GM23338 (cell line): ENCODE measurements at regions not wholly inside any gene's neighbourhood (a gene's known extent, or its start where the extent isn't known, plus 50 kb on each side); places are given as distances from the start of the nearest gene placed in this dataset.

Source experiments
- ATAC-seq: fragments of 200-7000 bp; cut with Tn5 transposase; 3 replicates; pipeline ENCODE4 v1.9.1; 2020
- DNase-seq: peaks from one replicate; pipeline ENCODE4 v3.0.0-alpha.2; 2015; ENCODE audit warnings: low spot score
- H2AFZ ChIP-seq: fragments of 200-600 bp; sonication (generic); 2 replicates; pipeline ENCODE4 v1.8.0; 2016; ENCODE audit warnings: antibody characterized with exemption, mild to moderate bottlenecking, moderate library complexity
- H3F3A ChIP-seq: fragments of 200-600 bp; sonication (generic); replicated peaks from 2 replicates; pipeline ENCODE4 v1.8.0; 2017; ENCODE audit warnings: antibody characterized with exemption, mixed run types, low read depth
- H3K27ac ChIP-seq: fragments of 200-600 bp; sonication (generic); 2 replicates; pipeline ENCODE4 v1.6.1; 2016; ENCODE audit warnings: low read depth
- H3K27me3 ChIP-seq: fragments of 200-600 bp; sonication (generic); 2 replicates; pipeline ENCODE4 v1.8.0; 2016; ENCODE audit warnings: mild to moderate bottlenecking, mixed run types, moderate library complexity; ENCODE audit not compliant: insufficient read depth
- H3K36me3 ChIP-seq: fragments of 200-600 bp; sonication (generic); 2 replicates; pipeline ENCODE4 v1.8.0; 2016; ENCODE audit warnings: mild to moderate bottlenecking; ENCODE audit not compliant: insufficient read depth
- H3K4me1 ChIP-seq: fragments of 200-600 bp; sonication (generic); 2 replicates; pipeline ENCODE4 v1.8.0; 2016; ENCODE audit warnings: mild to moderate bottlenecking, moderate library complexity; ENCODE audit not compliant: insufficient read depth
- H3K4me2 ChIP-seq: fragments of 200-600 bp; sonication (generic); 2 replicates; pipeline ENCODE4 v1.7.1; 2017; ENCODE audit warnings: mixed run types
- H3K4me3 ChIP-seq: fragments of 200-600 bp; sonication (generic); 2 replicates; pipeline ENCODE4 v1.6.1; 2016; ENCODE audit warnings: mixed run types
- H3K79me2 ChIP-seq: fragments of 200-600 bp; sonication (generic); replicated peaks from 2 replicates; pipeline ENCODE4 v1.8.0; 2017; ENCODE audit warnings: mild to moderate bottlenecking; ENCODE audit not compliant: insufficient read depth
- H3K9me2 ChIP-seq: fragments of 200-600 bp; sonication (generic); 2 replicates; pipeline ENCODE4 v1.8.0; 2017; ENCODE audit not compliant: insufficient read depth
- H4K20me1 ChIP-seq: fragments of 200-600 bp; sonication (generic); replicated peaks from 2 replicates; pipeline ENCODE4 v1.8.0; 2017; ENCODE audit warnings: mild to moderate bottlenecking; ENCODE audit not compliant: insufficient read depth
- H3K27ac Mint-ChIP-seq: 2 replicates; pipeline ENCODE4 v1.8.0; 2020; ENCODE audit warnings: inconsistent platforms, mild to moderate bottlenecking, moderate library complexity, mixed read lengths
- H3K27me3 Mint-ChIP-seq: 3 replicates; pipeline ENCODE4 v1.8.0; 2022; ENCODE audit warnings: low read depth, mild to moderate bottlenecking, moderate library complexity, mixed read lengths, inconsistent platforms; ENCODE audit not compliant: insufficient read depth, poor library complexity
- H3K36me3 Mint-ChIP-seq: 3 replicates; pipeline ENCODE4 v1.8.0; 2021; ENCODE audit warnings: low read depth, mild to moderate bottlenecking, inconsistent platforms, moderate library complexity, mixed read lengths
- H3K4me1 Mint-ChIP-seq: 3 replicates; pipeline ENCODE4 v1.8.0; 2020; ENCODE audit warnings: mild to moderate bottlenecking, inconsistent platforms, mixed read lengths
- H3K4me3 Mint-ChIP-seq: 3 replicates; pipeline ENCODE4 v1.8.0; 2021; ENCODE audit warnings: moderate library complexity, mild to moderate bottlenecking, inconsistent platforms, mixed read lengths
- H3K9me3 Mint-ChIP-seq: 3 replicates; pipeline ENCODE4 v1.8.0; 2020; ENCODE audit warnings: moderate library complexity, mild to moderate bottlenecking, inconsistent platforms, mixed read lengths
- CREB1 ChIP-seq: fragments of 250-450 bp; sonication (Bioruptor Pico); IDR thresholded peaks from 2 replicates; pipeline ENCODE4 v1.5.0; 2020; ENCODE audit warnings: low read depth, mild to moderate bottlenecking, moderate library complexity
- CTCF ChIP-seq, 2 experiments: fragments of 200-600 bp in 1 of 2; sonication (generic) in 1 of 2; conservative IDR thresholded peaks; 2 replicates each; pipeline versions ENCODE4 v1.5.1 to v1.6.1; 2016 to 2017; ENCODE audit warnings: antibody characterized with exemption in 2 of 2, low read depth in 2 of 2, mild to moderate bottlenecking in 2 of 2, moderate library complexity in 1 of 2
- ETS1 ChIP-seq: IDR thresholded peaks from 2 replicates; pipeline ENCODE4 v1.6.1; 2016; ENCODE audit warnings: antibody characterized with exemption
- EZH2 ChIP-seq: fragments of 200-600 bp; sonication (generic); IDR thresholded peaks from one replicate; pipeline ENCODE4 v1.8.0; 2017; ENCODE audit warnings: antibody characterized with exemption, mild to moderate bottlenecking, low read depth; ENCODE audit not compliant: unreplicated experiment
- EZH2phosphoT487 ChIP-seq: fragments of 200-600 bp; sonication (generic); IDR thresholded peaks from one replicate; pipeline ENCODE4 v1.8.1; 2018; ENCODE audit warnings: antibody characterized with exemption; ENCODE audit not compliant: unreplicated experiment
- JUNB ChIP-seq: IDR thresholded peaks from one replicate; pipeline ENCODE4 v1.6.1; 2016; ENCODE audit warnings: antibody characterized with exemption; ENCODE audit not compliant: unreplicated experiment
- NANOG ChIP-seq: IDR thresholded peaks from 2 replicates; pipeline ENCODE4 v1.6.1; 2016; ENCODE audit warnings: antibody characterized with exemption, borderline replicate concordance
- POLR2AphosphoS5 ChIP-seq: IDR thresholded peaks from 2 replicates; pipeline ENCODE4 v1.6.1; 2016; ENCODE audit warnings: antibody characterized with exemption, low read depth
- REST ChIP-seq: IDR thresholded peaks from one replicate; pipeline ENCODE4 v1.6.1; 2018; ENCODE audit warnings: antibody characterized with exemption; ENCODE audit not compliant: unreplicated experiment
- STAT1 ChIP-seq: IDR thresholded peaks from one replicate; pipeline ENCODE4 v1.6.1; 2016; ENCODE audit warnings: antibody characterized with exemption; ENCODE audit not compliant: unreplicated experiment
- ZNF114 ChIP-seq: fragments of 250-450 bp; sonication (Bioruptor Pico); IDR thresholded peaks from 2 replicates; pipeline ENCODE4 v1.5.0; 2020; ENCODE audit warnings: mild to moderate bottlenecking, moderate library complexity
- ZNF331 ChIP-seq: fragments of 250-450 bp; sonication (Bioruptor Pico); IDR thresholded peaks from 2 replicates; pipeline ENCODE4 v1.5.0; 2020; ENCODE audit warnings: low read depth, mild to moderate bottlenecking, moderate library complexity
- ZNF462 ChIP-seq: fragments of 250-450 bp; sonication (Bioruptor Pico); IDR thresholded peaks from 2 replicates; pipeline ENCODE4 v1.5.0; 2020; ENCODE audit warnings: mild to moderate bottlenecking, moderate library complexity

GRCh38 chr1:195141294-195141693 is 1466.9 kb downstream of the KCNT2 start:
- H3K9me2 ChIP-seq: 0 out of 2 replicates have a peak, but pooled peaks cover 9% of the 10 kb centered on the region
- H3K4me2 ChIP-seq: no peak overlapping the region
- no peak overlapping the region for H3K27ac ChIP-seq
- no peaks in the 10 kb centered on the region for H4K20me1 ChIP-seq
- peaks cover 4% of the 10 kb centered on the region; the same call in 1 of the 2 replicates for H3K36me3 ChIP-seq
- Mint-ChIP-seq H3K9me3 (peaks cover 27% of the 10 kb centered on the region), H3K36me3 (peaks cover 11% of the 10 kb centered on the region; the same call in 2 of the 3 replicates), H3K4me1 (no peaks in the 10 kb centered on the region), H3K4me3 (no peak overlapping the region), H3K27ac (no peak overlapping the region), H3K27me3 (peaks cover 2% of the 10 kb centered on the region)
- DNase-seq (peak; percentile 17), ATAC-seq (no peak)
- H3K4me3 ChIP-seq: no peak overlapping the region
- H3K27me3 ChIP-seq: no peaks in the 10 kb centered on the region
- H3F3A ChIP-seq: no peaks in the 10 kb centered on the region
- H3K79me2 ChIP-seq: no peaks in the 10 kb centered on the region
- H2AFZ ChIP-seq: no peak overlapping the region
- no peak for TF ChIP-seq POLR2AphosphoS5
- TF ChIP-seq ZNF462: no peak
- no peak for TF ChIP-seq ETS1
- no peak for TF ChIP-seq EZH2
- TF ChIP-seq CREB1: no peak
- no peak for TF ChIP-seq EZH2phosphoT487
- TF ChIP-seq ZNF331 (CRISPR knock-in tag): no peak
- no peak for TF ChIP-seq NANOG
- TF ChIP-seq REST: no peak
- TF ChIP-seq JUNB: no peak
- no peak for TF ChIP-seq ZNF114 (CRISPR knock-in tag)
- no peak for TF ChIP-seq STAT1
- TF ChIP-seq CTCF (conservative IDR thresholded peaks at IDR 0.05; ENCODE audit: low read depth in 2 of 2): no peak
- H3K4me1 ChIP-seq: no peaks in the 10 kb centered on the region
